Body of pancreas (tissue), 4 donors: ENCODE measurements at regions not wholly inside any gene's neighbourhood (a gene's known extent, or its start where the extent isn't known, plus 50 kb on each side); places are given as distances from the start of the nearest gene placed in this dataset.

Source experiments
- POLR2A ChIP-seq, 3 donors: fragments of 450-650 bp; IDR thresholded peaks; one replicate each; pipeline ENCODE4 v1.6.1; 2016; ENCODE audit warnings: antibody characterized with exemption in 3 of 3, mild to moderate bottlenecking in 2 of 3
- TF ChIP-seq, protein P1 (sequence below), 7 experiments: fragments of 450-650 bp in 4 of 7; fragments of 200-600 bp in 3 of 7; sonication (generic) in 3 of 7; IDR thresholded peaks; one replicate each; pipeline ENCODE4 v1.5.1; 2016 to 2019; ENCODE audit warnings: antibody characterized with exemption in 7 of 7

DNA sequence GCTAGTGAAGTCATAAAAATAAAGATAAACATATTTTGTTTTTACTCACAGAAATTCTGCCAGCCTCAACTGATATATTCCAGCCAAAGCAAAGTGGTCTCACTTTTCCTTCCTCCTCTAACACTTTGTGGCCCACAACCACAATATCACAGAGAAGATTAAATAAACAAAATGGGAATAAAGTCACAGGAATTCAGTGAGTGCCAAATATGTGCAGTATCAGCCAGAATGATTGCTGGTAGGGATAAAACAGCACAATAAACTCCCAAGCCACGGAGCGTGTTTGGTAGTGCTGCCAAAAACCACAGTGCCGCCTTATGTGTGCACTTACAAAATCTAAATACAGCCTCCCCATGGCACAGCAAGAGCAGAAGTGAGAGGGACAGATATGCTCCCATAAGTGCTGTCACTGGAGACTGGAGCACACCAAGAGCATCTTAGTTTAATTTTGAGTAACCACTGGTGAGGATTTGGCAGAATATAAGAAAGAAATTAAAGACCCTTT, 155.8 kb downstream of the POM121L12 start:
- TF ChIP-seq, protein P1, sequence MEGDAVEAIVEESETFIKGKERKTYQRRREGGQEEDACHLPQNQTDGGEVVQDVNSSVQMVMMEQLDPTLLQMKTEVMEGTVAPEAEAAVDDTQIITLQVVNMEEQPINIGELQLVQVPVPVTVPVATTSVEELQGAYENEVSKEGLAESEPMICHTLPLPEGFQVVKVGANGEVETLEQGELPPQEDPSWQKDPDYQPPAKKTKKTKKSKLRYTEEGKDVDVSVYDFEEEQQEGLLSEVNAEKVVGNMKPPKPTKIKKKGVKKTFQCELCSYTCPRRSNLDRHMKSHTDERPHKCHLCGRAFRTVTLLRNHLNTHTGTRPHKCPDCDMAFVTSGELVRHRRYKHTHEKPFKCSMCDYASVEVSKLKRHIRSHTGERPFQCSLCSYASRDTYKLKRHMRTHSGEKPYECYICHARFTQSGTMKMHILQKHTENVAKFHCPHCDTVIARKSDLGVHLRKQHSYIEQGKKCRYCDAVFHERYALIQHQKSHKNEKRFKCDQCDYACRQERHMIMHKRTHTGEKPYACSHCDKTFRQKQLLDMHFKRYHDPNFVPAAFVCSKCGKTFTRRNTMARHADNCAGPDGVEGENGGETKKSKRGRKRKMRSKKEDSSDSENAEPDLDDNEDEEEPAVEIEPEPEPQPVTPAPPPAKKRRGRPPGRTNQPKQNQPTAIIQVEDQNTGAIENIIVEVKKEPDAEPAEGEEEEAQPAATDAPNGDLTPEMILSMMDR (IDR thresholded peaks at IDR 0.05): no peak
- no peak for TF ChIP-seq POLR2A (IDR thresholded peaks at IDR 0.05)
